HepG2 (cell line): ENCODE measurements at regions not wholly inside any gene's neighbourhood (a gene's known extent, or its start where the extent isn't known, plus 50 kb on each side); places are given as distances from the start of the nearest gene placed in this dataset.

Experiments used
- ATAC-seq: fragments of 200-7000 bp; cut with Tn5 transposase; 3 replicates; pipeline ENCODE4 v1.9.1; 2020; ENCODE audit warnings: mild to moderate bottlenecking, moderate library complexity
- BruUV-seq: library from RNA; stranded (reverse); fragments of 400-500 nt; replicated peaks from 2 replicates; lab custom pipeline; 2021; lab: Mats Ljungman, UMichigan
- CTCF ChIA-PET: fragments of 300-600 bp; formaldehyde crosslinking; extraction: SDS; loops from one replicate; lab custom pipeline; 2021; ENCODE audit warnings: low total read pairs, inconsistent platforms, low intra/inter-chr PET ratio; lab: Yijun Ruan, JAX
- POLR2A ChIA-PET: fragments of 350-600 bp; sonication (Branson Sonifier 250); formaldehyde crosslinking; loops from one replicate; lab custom pipeline; 2020; ENCODE audit warnings: antibody characterized with exemption, inconsistent platforms; lab: Yijun Ruan, JAX
- DNase-seq: peaks from one replicate; pipeline ENCODE4 v3.0.0-alpha.2; 2015; ENCODE audit warnings: low spot score
- FAIRE-seq: peaks from 3 replicates; lab custom pipeline; 2011; peaks lifted over from hg19 to GRCh38; lab: Jason Lieb, UNC
- H2AFZ ChIP-seq: one replicate; pipeline ENCODE4 v1.6.1; 2011; ENCODE audit warnings: low read length, inconsistent platforms
- H3K27ac ChIP-seq: fragments of 300-600 bp; 3 replicates; pipeline ENCODE4 v1.8.0; 2011; ENCODE audit warnings: mixed run types, mild to moderate bottlenecking, mixed read lengths, low read length, inconsistent platforms; ENCODE audit not compliant: insufficient read depth; ENCODE audit errors: extremely low read length
- H3K27me3 ChIP-seq, 2 experiments: fragments of 200-600 bp in 1 of 2; 2 replicates in 1 of 2; 3 replicates in 1 of 2; pipeline versions ENCODE4 v1.6.0 to v1.8.0; 2011; ENCODE audit warnings: low read length in 2 of 2, mild to moderate bottlenecking in 2 of 2, moderate library complexity in 2 of 2, inconsistent platforms in 1 of 2; ENCODE audit not compliant: insufficient read depth in 2 of 2, control insufficient read depth in 1 of 2
- H3K36me3 ChIP-seq, 2 experiments: fragments of 200-600 bp in 1 of 2; replicated peaks in 1 of 2; 2 replicates in 1 of 2; 3 replicates in 1 of 2; pipeline versions ENCODE4 v1.5.1 to v1.8.0; 2011; ENCODE audit warnings: low read length in 2 of 2, inconsistent platforms in 1 of 2; ENCODE audit not compliant: insufficient read depth in 2 of 2, control insufficient read depth in 1 of 2
- H3K4me1 ChIP-seq: 2 replicates; pipeline ENCODE4 v1.5.1; 2012; ENCODE audit warnings: low read length, inconsistent platforms; ENCODE audit not compliant: insufficient read depth
- H3K4me2 ChIP-seq: 2 replicates; pipeline ENCODE4 v1.6.0; 2011; ENCODE audit warnings: low read depth, low read length, inconsistent platforms
- H3K4me3 ChIP-seq, 3 experiments: fragments of 200-600 bp in 1 of 3; sonication (generic), shearing (Covaris generic) in 1 of 3; replicated peaks in 1 of 3; 2 replicates each; pipeline ENCODE4 v1.5.1; 2011 to 2016; ENCODE audit warnings: low read length in 3 of 3, inconsistent platforms in 2 of 3, low read depth in 2 of 3, mild to moderate bottlenecking in 2 of 3, control low read depth in 1 of 3, mixed read lengths in 1 of 3; ENCODE audit not compliant: insufficient read depth in 1 of 3
- H3K79me2 ChIP-seq: one replicate; pipeline ENCODE4 v1.6.1; 2011; ENCODE audit warnings: low read length, inconsistent platforms; ENCODE audit not compliant: insufficient read depth
- H3K9ac ChIP-seq: 2 replicates; pipeline ENCODE4 v1.6.0; 2011; ENCODE audit warnings: mild to moderate bottlenecking, low read depth, low read length, inconsistent platforms; ENCODE audit not compliant: insufficient read depth
- H3K9me3 ChIP-seq: 2 replicates; pipeline ENCODE4 v1.5.1; 2012; ENCODE audit warnings: mild to moderate bottlenecking, low read length
- H4K20me1 ChIP-seq: 2 replicates; pipeline ENCODE4 v1.6.0; 2011; ENCODE audit warnings: inconsistent platforms, mild to moderate bottlenecking, low read length, moderate library complexity; ENCODE audit not compliant: insufficient read depth
- ADNP ChIP-seq: sonication (generic); formaldehyde crosslinking; IDR thresholded peaks from 2 replicates; pipeline ENCODE4 v1.4.0; 2020; ENCODE audit warnings: missing genetic modification reagents
- DR1 ChIP-seq: sonication (generic); formaldehyde crosslinking; IDR thresholded peaks from 2 replicates; pipeline ENCODE4 v1.8.0; 2021; ENCODE audit warnings: mild to moderate bottlenecking, missing genetic modification reagents, inconsistent platforms
- GZF1 ChIP-seq: sonication (generic); formaldehyde crosslinking; IDR thresholded peaks from 2 replicates; pipeline ENCODE4 v1.5.1; 2020; ENCODE audit warnings: mild to moderate bottlenecking, missing genetic modification reagents
- HHEX ChIP-seq: IDR thresholded peaks from 2 replicates; pipeline ENCODE4 v1.6.1; 2016; ENCODE audit warnings: control low read depth
- TRIM24 ChIP-seq: sonication (generic); formaldehyde crosslinking; IDR thresholded peaks from 2 replicates; pipeline ENCODE4 v1.8.0; 2022; ENCODE audit warnings: mild to moderate bottlenecking, missing genetic modification reagents
- ZNF224 ChIP-seq: sonication (generic); formaldehyde crosslinking; IDR thresholded peaks from 2 replicates; pipeline ENCODE4 v1.5.0; 2020; ENCODE audit warnings: mild to moderate bottlenecking, missing genetic modification reagents
- ZNF33B ChIP-seq: sonication (generic); formaldehyde crosslinking; IDR thresholded peaks from 2 replicates; pipeline ENCODE4 v1.5.1; 2020; ENCODE audit warnings: mild to moderate bottlenecking, missing genetic modification reagents
- ZNF451 ChIP-seq: sonication (generic); formaldehyde crosslinking; IDR thresholded peaks from 2 replicates; pipeline ENCODE4 v1.5.0; 2020; ENCODE audit warnings: mild to moderate bottlenecking, missing genetic modification reagents
- WGBS: methylation state at CpG from one replicate; pipeline ENCODE4 v1.1.6; 2017; ENCODE audit warnings: low lambda C conversion rate; 5-methylcytosine and 5-hydroxymethylcytosine counted together
- in situ Hi-C: cut with HindIII; loops from 2 replicates; pipeline ENCODE4 v1.10.0; 2017; ENCODE audit warnings: low pct_unique_long_range_greater_than_20kb; ENCODE audit not compliant: extremely low pct_ligation_motif_present
- intact Hi-C: fragments of 100-400 bp; cut with micrococcal nuclease; formaldehyde crosslinking; loops from one replicate; pipeline ENCODE4 v1.10.0; 2022; ENCODE audit not compliant: unreplicated experiment
- TF ChIP-seq, protein P1 (sequence below): sonication (generic); formaldehyde crosslinking; IDR thresholded peaks from 2 replicates; pipeline ENCODE4 v1.5.0; 2020; ENCODE audit warnings: missing genetic modification reagents, mild to moderate bottlenecking, borderline replicate concordance
- TF ChIP-seq, protein P2 (sequence below): sonication (generic); formaldehyde crosslinking; IDR thresholded peaks from 2 replicates; pipeline ENCODE4 v1.5.0; 2020; ENCODE audit warnings: mild to moderate bottlenecking, missing genetic modification reagents, borderline replicate concordance
- TF ChIP-seq, protein P3 (sequence below): sonication (generic); formaldehyde crosslinking; IDR thresholded peaks from 2 replicates; pipeline ENCODE4 v1.4.0; 2020; ENCODE audit warnings: missing genetic modification reagents
- TF ChIP-seq, protein P4 (sequence below): sonication (generic); formaldehyde crosslinking; IDR thresholded peaks from 2 replicates; pipeline ENCODE4 v1.8.1; 2023; ENCODE audit warnings: missing genetic modification reagents, inconsistent platforms, borderline replicate concordance
- TF ChIP-seq, protein P5 (sequence below): sonication (generic); formaldehyde crosslinking; IDR thresholded peaks from 2 replicates; pipeline ENCODE4 v1.4.0; 2020; ENCODE audit warnings: missing genetic modification reagents, mild to moderate bottlenecking, borderline replicate concordance

DNA sequence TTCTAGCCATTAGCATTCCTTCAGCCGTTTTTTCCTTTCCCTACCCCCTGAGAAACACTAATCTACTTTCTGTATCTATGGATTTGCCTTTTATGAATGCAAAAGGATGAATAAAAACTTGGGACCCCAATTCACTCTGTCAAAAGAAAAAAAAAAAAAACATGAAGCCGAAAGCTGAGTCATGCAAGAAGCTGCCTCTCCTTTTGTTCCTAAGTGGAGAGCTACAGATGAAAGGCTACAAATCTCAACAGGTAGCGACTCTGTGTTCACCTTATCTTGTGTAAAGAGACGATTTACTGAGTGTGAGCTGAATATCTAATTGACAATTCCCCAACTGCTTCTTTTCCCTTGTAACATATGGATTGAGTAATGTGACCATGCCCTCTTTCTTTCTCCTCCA is 1072.8 kb downstream of the UQCRFS1 start (continued):
- TF ChIP-seq, protein P1, sequence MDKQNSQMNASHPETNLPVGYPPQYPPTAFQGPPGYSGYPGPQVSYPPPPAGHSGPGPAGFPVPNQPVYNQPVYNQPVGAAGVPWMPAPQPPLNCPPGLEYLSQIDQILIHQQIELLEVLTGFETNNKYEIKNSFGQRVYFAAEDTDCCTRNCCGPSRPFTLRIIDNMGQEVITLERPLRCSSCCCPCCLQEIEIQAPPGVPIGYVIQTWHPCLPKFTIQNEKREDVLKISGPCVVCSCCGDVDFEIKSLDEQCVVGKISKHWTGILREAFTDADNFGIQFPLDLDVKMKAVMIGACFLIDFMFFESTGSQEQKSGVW, result no peak
- TF ChIP-seq, protein P2, sequence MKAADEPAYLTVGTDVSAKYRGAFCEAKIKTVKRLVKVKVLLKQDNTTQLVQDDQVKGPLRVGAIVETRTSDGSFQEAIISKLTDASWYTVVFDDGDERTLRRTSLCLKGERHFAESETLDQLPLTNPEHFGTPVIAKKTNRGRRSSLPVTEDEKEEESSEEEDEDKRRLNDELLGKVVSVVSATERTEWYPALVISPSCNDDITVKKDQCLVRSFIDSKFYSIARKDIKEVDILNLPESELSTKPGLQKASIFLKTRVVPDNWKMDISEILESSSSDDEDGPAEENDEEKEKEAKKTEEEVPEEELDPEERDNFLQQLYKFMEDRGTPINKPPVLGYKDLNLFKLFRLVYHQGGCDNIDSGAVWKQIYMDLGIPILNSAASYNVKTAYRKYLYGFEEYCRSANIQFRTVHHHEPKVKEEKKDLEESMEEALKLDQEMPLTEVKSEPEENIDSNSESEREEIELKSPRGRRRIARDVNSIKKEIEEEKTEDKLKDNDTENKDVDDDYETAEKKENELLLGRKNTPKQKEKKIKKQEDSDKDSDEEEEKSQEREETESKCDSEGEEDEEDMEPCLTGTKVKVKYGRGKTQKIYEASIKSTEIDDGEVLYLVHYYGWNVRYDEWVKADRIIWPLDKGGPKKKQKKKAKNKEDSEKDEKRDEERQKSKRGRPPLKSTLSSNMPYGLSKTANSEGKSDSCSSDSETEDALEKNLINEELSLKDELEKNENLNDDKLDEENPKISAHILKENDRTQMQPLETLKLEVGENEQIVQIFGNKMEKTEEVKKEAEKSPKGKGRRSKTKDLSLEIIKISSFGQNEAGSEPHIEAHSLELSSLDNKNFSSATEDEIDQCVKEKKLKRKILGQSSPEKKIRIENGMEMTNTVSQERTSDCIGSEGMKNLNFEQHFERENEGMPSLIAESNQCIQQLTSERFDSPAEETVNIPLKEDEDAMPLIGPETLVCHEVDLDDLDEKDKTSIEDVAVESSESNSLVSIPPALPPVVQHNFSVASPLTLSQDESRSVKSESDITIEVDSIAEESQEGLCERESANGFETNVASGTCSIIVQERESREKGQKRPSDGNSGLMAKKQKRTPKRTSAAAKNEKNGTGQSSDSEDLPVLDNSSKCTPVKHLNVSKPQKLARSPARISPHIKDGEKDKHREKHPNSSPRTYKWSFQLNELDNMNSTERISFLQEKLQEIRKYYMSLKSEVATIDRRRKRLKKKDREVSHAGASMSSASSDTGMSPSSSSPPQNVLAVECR (CRISPR knock-in tag), result no peak
- no peak for TF ChIP-seq ZNF224

DNA sequence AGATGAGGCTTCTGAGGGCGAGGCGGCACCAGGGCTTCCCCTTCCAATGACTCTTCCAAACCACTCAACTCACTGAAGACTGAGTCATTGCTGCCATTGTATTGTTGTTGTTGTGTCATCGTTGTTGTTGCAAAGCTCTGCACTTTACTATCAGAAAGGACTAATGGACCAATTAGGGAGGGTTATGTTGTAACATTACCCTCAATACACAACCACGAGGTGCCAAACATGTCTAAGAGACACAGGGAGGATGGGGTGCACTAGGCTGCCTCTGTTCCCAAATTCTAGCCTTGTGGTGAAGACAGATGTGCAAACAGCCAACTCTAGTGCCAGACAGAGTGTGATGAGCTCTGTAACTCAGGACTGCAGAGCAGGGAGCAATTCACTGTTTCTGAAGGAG is 1075.2 kb downstream of the UQCRFS1 start:
- Histone ChIP-seq H3K27me3 (no peaks in the 10 kb centered on the region), H3K79me2 (no peaks in the 10 kb centered on the region), H3K4me3 (no peak overlapping the region), H4K20me1 (no peaks in the 10 kb centered on the region), H3K36me3 (no peaks in the 10 kb centered on the region), H3K9me3 (peaks cover 93% of the 10 kb centered on the region), H3K4me1 (no peaks in the 10 kb centered on the region), H2AFZ (no peak overlapping the region), H3K9ac (no peak overlapping the region), H3K27ac (no peak overlapping the region), H3K4me2 (no peak overlapping the region)
- intact Hi-C loops, result no loop called here
- POLR2A ChIA-PET, result no interaction called here
- ATAC-seq, result no peak
- DNase-seq, result no peak
- CTCF ChIA-PET, result no interaction called here
- no peak for FAIRE-seq
- no TSS peak for BruUV-seq
- in situ Hi-C loops, result no loop called here
- 7% methylated on average over 3 of the region's 4 CpGs for WGBS
- TF ChIP-seq TRIM24 (CRISPR knock-in tag), result no peak
- TF ChIP-seq, protein P3, sequence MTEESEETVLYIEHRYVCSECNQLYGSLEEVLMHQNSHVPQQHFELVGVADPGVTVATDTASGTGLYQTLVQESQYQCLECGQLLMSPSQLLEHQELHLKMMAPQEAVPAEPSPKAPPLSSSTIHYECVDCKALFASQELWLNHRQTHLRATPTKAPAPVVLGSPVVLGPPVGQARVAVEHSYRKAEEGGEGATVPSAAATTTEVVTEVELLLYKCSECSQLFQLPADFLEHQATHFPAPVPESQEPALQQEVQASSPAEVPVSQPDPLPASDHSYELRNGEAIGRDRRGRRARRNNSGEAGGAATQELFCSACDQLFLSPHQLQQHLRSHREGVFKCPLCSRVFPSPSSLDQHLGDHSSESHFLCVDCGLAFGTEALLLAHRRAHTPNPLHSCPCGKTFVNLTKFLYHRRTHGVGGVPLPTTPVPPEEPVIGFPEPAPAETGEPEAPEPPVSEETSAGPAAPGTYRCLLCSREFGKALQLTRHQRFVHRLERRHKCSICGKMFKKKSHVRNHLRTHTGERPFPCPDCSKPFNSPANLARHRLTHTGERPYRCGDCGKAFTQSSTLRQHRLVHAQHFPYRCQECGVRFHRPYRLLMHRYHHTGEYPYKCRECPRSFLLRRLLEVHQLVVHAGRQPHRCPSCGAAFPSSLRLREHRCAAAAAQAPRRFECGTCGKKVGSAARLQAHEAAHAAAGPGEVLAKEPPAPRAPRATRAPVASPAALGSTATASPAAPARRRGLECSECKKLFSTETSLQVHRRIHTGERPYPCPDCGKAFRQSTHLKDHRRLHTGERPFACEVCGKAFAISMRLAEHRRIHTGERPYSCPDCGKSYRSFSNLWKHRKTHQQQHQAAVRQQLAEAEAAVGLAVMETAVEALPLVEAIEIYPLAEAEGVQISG, result no peak
- TF ChIP-seq ADNP (CRISPR knock-in tag), result no peak
- no peak for TF ChIP-seq ZNF451
- TF ChIP-seq, protein P4, sequence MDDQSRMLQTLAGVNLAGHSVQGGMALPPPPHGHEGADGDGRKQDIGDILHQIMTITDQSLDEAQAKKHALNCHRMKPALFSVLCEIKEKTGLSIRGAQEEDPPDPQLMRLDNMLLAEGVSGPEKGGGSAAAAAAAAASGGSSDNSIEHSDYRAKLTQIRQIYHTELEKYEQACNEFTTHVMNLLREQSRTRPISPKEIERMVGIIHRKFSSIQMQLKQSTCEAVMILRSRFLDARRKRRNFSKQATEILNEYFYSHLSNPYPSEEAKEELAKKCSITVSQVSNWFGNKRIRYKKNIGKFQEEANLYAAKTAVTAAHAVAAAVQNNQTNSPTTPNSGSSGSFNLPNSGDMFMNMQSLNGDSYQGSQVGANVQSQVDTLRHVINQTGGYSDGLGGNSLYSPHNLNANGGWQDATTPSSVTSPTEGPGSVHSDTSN (CRISPR knock-in tag), result no peak
- TF ChIP-seq HHEX, result no peak
- TF ChIP-seq GZF1, result no peak
- no peak for TF ChIP-seq ZNF224
- TF ChIP-seq ZNF33B (CRISPR knock-in tag), result no peak
- TF ChIP-seq, protein P5, sequence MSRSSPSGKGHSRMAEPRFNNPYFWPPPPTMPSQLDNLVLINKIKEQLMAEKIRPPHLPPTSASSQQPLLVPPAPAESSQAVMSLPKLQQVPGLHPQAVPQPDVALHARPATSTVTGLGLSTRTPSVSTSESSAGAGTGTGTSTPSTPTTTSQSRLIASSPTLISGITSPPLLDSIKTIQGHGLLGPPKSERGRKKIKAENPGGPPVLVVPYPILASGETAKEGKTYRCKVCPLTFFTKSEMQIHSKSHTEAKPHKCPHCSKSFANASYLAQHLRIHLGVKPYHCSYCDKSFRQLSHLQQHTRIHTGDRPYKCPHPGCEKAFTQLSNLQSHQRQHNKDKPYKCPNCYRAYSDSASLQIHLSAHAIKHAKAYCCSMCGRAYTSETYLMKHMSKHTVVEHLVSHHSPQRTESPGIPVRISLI (CRISPR knock-in tag), result no peak
- no peak for TF ChIP-seq DR1 (CRISPR knock-in tag)
